CD4-positive, CD25-positive, alpha-beta regulatory T cell (primary cell): ENCODE measurements at regions not wholly inside any gene's neighbourhood (a gene's known extent, or its start where the extent isn't known, plus 50 kb on each side); places are given as distances from the start of the nearest gene placed in this dataset.

Experiments
- ATAC-seq, 2 donors: fragments of 150-1000 bp; cut with Tn5 transposase; one replicate each; pipeline ENCODE4 v1.10.0; 2021; ENCODE audit warnings: low read depth in 2 of 2, moderate number of reproducible peaks in 2 of 2, moderate library complexity in 1 of 2
- DNase-seq, 3 donors: peaks; one replicate each; pipeline versions ENCODE4 v3.0.0 to v3.0.0-alpha.2; 2012 to 2022; ENCODE audit warnings: mixed read lengths in 1 of 3
- H3K27ac ChIP-seq: one replicate; pipeline ENCODE4 v1.7.0; 2013; ENCODE audit warnings: mild to moderate bottlenecking, low read length; ENCODE audit not compliant: insufficient read depth, poor library complexity, severe bottlenecking
- H3K27me3 ChIP-seq: one replicate; pipeline ENCODE4 v1.7.0; 2013; ENCODE audit warnings: low read length; ENCODE audit not compliant: control insufficient read depth, insufficient read depth
- H3K36me3 ChIP-seq: one replicate; pipeline ENCODE4 v1.7.0; 2013; ENCODE audit warnings: mild to moderate bottlenecking, low read length, moderate library complexity; ENCODE audit not compliant: control insufficient read depth, insufficient read depth
- H3K4me1 ChIP-seq: 2 replicates; pipeline ENCODE4 v1.7.0; 2013; ENCODE audit warnings: mild to moderate bottlenecking, low read length; ENCODE audit not compliant: insufficient read depth, control insufficient read depth, poor library complexity, severe bottlenecking
- H3K4me3 ChIP-seq: one replicate; pipeline ENCODE4 v1.7.0; 2013; ENCODE audit warnings: low read depth, mild to moderate bottlenecking, low read length, moderate library complexity
- H3K9me3 ChIP-seq, 2 experiments: 1 replicate in 1 of 2; 2 replicates in 1 of 2; pipeline ENCODE4 v1.7.0; 2013; ENCODE audit warnings: low read length in 2 of 2, mild to moderate bottlenecking in 1 of 2, moderate library complexity in 1 of 2; ENCODE audit not compliant: control insufficient read depth in 2 of 2
- H3K27ac Mint-ChIP-seq, 3 donors: one replicate each; pipeline ENCODE4 v1.8.0; 2020 to 2022; ENCODE audit warnings: mild to moderate bottlenecking in 3 of 3, mixed read lengths in 3 of 3, moderate library complexity in 2 of 3
- H3K27me3 Mint-ChIP-seq: one replicate; pipeline ENCODE4 v1.8.0; 2022; ENCODE audit warnings: mild to moderate bottlenecking, mixed read lengths
- H3K36me3 Mint-ChIP-seq: one replicate; pipeline ENCODE4 v1.8.0; 2020; ENCODE audit warnings: mixed read lengths
- H3K4me1 Mint-ChIP-seq, 4 donors: one replicate each; pipeline ENCODE4 v1.8.0; 2020 to 2022; ENCODE audit warnings: mixed read lengths in 4 of 4, mild to moderate bottlenecking in 1 of 4
- H3K4me3 Mint-ChIP-seq, 4 donors: one replicate each; pipeline ENCODE4 v1.8.0; 2020 to 2022; ENCODE audit warnings: mild to moderate bottlenecking in 4 of 4, mixed read lengths in 4 of 4, moderate library complexity in 3 of 4
- H3K9me3 Mint-ChIP-seq, 7 donors: one replicate each; pipeline ENCODE4 v1.8.0; 2020 to 2022; ENCODE audit warnings: mixed read lengths in 7 of 7, mild to moderate bottlenecking in 3 of 7, moderate library complexity in 2 of 7

DNA sequence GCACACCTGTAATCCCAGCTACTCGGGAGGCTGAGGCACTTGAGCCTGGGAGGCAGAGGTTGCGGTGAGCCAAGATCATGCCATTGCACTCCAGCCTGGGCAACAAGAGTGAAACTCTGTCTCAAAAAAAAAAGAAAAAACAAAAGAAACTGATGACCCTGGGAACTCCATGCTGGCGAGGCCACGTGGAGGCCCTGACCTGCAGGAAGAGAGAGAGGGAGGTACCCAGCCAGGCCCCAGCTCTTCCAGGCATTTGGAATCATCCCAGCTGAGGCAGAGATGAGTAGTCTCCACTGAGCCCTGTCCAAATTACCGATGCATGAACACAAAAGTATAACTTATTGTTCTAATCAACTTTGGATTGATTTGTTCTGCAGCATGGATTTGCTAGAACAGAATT lies 132.0 kb upstream of the ZBTB40 start:
- Histone ChIP-seq H3K9me3 (no peaks in the 10 kb centered on the region), H3K4me1 (no peaks in the 10 kb centered on the region), H3K4me3 (no peak overlapping the region), H3K27me3 (no peaks in the 10 kb centered on the region), H3K36me3 (no peaks in the 10 kb centered on the region), H3K27ac (no peak overlapping the region)
- no peaks in the 10 kb centered on the region for H3K36me3 Mint-ChIP-seq
- H3K27ac Mint-ChIP-seq = no peak overlapping the region
- H3K9me3 Mint-ChIP-seq = peaks cover 0 to 3% (median 0%) of the 10 kb centered on the region in 7 donors
- H3K4me1 Mint-ChIP-seq = no peaks in the 10 kb centered on the region
- peaks cover 13% of the 10 kb centered on the region for H3K27me3 Mint-ChIP-seq
- H3K4me3 Mint-ChIP-seq = no peak overlapping the region
- no peak for ATAC-seq
- no peak for DNase-seq

GRCh38 chr1:22320587-22321344 lies 130.9 kb upstream of the ZBTB40 start:
- H3K27ac Mint-ChIP-seq = no peak overlapping the region
- no peak overlapping the region for H3K4me3 Mint-ChIP-seq
- Histone ChIP-seq H3K27me3 (no peaks in the 10 kb centered on the region), H3K9me3 (no peaks in the 10 kb centered on the region), H3K27ac (no peak overlapping the region), H3K4me3 (no peak overlapping the region), H3K36me3 (no peaks in the 10 kb centered on the region), H3K4me1 (no peaks in the 10 kb centered on the region)
- ATAC-seq (no peak), DNase-seq (no peak)
- H3K36me3 Mint-ChIP-seq = no peaks in the 10 kb centered on the region
- peaks cover 0 to 3% (median 0%) of the 10 kb centered on the region in 7 donors for H3K9me3 Mint-ChIP-seq
- no peaks in the 10 kb centered on the region for H3K4me1 Mint-ChIP-seq
- H3K27me3 Mint-ChIP-seq = peaks cover 13% of the 10 kb centered on the region

- H3K36me3 Mint-ChIP-seq = no peaks in the 10 kb centered on the region
- H3K9me3 Mint-ChIP-seq = peaks cover 0 to 4% (median 0%) of the 10 kb centered on the region in 7 donors
- Histone ChIP-seq H3K4me1 (no peaks in the 10 kb centered on the region), H3K27ac (no peak overlapping the region), H3K27me3 (no peaks in the 10 kb centered on the region), H3K4me3 (no peak overlapping the region), H3K36me3 (no peaks in the 10 kb centered on the region), H3K9me3 (no peaks in the 10 kb centered on the region)
- H3K27me3 Mint-ChIP-seq = peaks cover 13% of the 10 kb centered on the region
- H3K4me1 Mint-ChIP-seq = no peaks in the 10 kb centered on the region
- no peak overlapping the region for H3K27ac Mint-ChIP-seq
- no peak overlapping the region for H3K4me3 Mint-ChIP-seq
- ATAC-seq (no peak), DNase-seq (no peak)
Observed at GRCh38 chr1:22321917-22322316, 129.7 kb upstream of the ZBTB40 start.

DNA sequence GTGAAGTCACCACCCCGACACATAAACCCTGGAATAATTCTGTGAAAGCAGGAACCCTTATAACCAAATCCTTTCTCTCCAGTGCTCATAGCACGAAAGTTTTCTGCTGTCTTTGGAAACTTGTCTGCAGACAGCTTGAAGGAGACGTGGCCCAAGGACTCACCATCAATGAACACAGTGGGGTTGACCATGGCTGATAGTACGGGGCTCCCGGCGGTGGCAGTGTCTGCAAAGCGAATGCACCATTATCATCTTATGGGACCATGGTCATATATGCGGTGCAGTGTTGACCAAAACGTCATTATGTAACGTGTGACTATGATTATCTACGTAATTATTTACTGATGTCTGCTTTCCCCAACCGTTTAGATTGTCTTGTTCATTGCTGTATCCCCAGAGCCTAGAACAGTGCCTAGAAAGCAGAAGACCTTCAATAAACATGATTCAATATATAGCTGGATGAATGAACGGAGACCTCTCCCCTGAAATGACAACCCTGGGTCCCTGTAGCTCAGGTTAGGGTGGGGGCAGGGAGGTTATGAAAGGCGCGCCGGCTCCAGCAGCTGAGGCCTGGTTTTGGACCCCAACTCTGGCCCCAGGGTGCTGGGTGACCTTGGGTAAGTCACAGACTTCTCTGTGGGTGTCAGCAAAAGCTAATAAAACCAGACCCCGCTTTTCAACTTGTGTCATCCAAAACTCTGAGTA lies 128.4 kb upstream of the ZBTB40 start:
- Histone ChIP-seq H3K27ac (no peak overlapping the region), H3K36me3 (no peaks in the 10 kb centered on the region), H3K27me3 (no peaks in the 10 kb centered on the region), H3K4me3 (no peak overlapping the region), H3K4me1 (no peaks in the 10 kb centered on the region), H3K9me3 (no peaks in the 10 kb centered on the region)
- no peaks in the 10 kb centered on the region for H3K36me3 Mint-ChIP-seq
- no peaks in the 10 kb centered on the region for H3K4me1 Mint-ChIP-seq
- no peak overlapping the region for H3K27ac Mint-ChIP-seq
- ATAC-seq (no peak), DNase-seq (no peak)
- H3K9me3 Mint-ChIP-seq = peaks cover 0 to 4% (median 0%) of the 10 kb centered on the region in 7 donors
- no peak overlapping the region for H3K4me3 Mint-ChIP-seq
- peaks cover 11% of the 10 kb centered on the region for H3K27me3 Mint-ChIP-seq

- Histone ChIP-seq H3K27ac (no peak overlapping the region), H3K4me1 (no peaks in the 10 kb centered on the region), H3K27me3 (no peaks in the 10 kb centered on the region), H3K9me3 (no peaks in the 10 kb centered on the region), H3K4me3 (no peak overlapping the region), H3K36me3 (no peaks in the 10 kb centered on the region)
- Mint-ChIP-seq H3K27ac (no peak overlapping the region), H3K36me3 (no peaks in the 10 kb centered on the region), H3K27me3 (peaks cover 11% of the 10 kb centered on the region), H3K4me1 (no peaks in the 10 kb centered on the region), H3K9me3 (peaks cover 0 to 4% (median 0%) of the 10 kb centered on the region in 7 donors), H3K4me3 (no peak overlapping the region)
- no peak for DNase-seq
- no peak for ATAC-seq
Observed at GRCh38 chr1:22323846-22324504, 127.7 kb upstream of the ZBTB40 start.

- Histone ChIP-seq H3K27ac (no peak overlapping the region), H3K4me1 (no peaks in the 10 kb centered on the region), H3K36me3 (no peaks in the 10 kb centered on the region), H3K27me3 (no peaks in the 10 kb centered on the region), H3K4me3 (no peak overlapping the region), H3K9me3 (no peaks in the 10 kb centered on the region)
- ATAC-seq (no peak), DNase-seq (no peak)
- Mint-ChIP-seq H3K27me3 (peaks cover 9% of the 10 kb centered on the region), H3K36me3 (no peaks in the 10 kb centered on the region), H3K9me3 (peaks cover 0 to 2% (median 0%) of the 10 kb centered on the region in 7 donors), H3K4me3 (no peak overlapping the region), H3K4me1 (no peaks in the 10 kb centered on the region), H3K27ac (no peak overlapping the region)
Observed at GRCh38 chr1:22325531-22326371, 125.9 kb upstream of the ZBTB40 start.

DNA sequence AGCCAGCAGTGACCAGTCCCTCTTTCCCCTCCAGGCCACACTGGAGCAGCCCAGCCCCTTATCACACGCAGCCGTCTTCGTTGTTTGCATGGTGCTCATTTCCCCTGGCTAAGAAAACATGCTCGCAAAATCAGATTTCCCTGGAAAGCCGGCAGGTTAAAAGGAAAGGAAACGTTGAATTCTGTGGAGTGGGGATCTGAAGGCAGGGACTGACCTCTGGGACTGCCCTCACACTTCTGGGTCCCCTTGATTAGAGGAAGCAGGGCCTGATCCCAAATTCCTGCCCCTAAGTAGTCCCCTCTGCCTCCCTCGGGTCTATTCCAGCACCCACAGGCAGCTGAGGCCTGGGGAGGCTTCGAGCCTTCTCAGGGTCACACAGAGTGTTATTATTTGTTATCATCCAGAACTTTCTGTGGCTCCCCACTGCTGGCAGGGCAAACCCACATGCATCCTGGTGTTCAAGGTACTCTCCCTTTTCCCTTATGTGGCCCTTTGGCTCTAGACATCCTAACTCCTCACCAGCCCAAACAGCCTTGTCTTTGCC lies 125.2 kb upstream of the ZBTB40 start:
- Histone ChIP-seq H3K27ac (no peak overlapping the region), H3K4me1 (no peaks in the 10 kb centered on the region), H3K4me3 (no peak overlapping the region), H3K9me3 (no peaks in the 10 kb centered on the region), H3K27me3 (no peaks in the 10 kb centered on the region), H3K36me3 (no peaks in the 10 kb centered on the region)
- H3K4me3 Mint-ChIP-seq = no peak overlapping the region
- H3K4me1 Mint-ChIP-seq = no peaks in the 10 kb centered on the region
- DNase-seq (no peak), ATAC-seq (no peak)
- H3K9me3 Mint-ChIP-seq = peaks cover 0 to 2% (median 0%) of the 10 kb centered on the region in 7 donors
- H3K27me3 Mint-ChIP-seq = peaks cover 9% of the 10 kb centered on the region
- H3K27ac Mint-ChIP-seq = no peak overlapping the region
- H3K36me3 Mint-ChIP-seq = no peaks in the 10 kb centered on the region
